Inflammatory macrophage treated with lipopolysaccharide for 1 hour (primary cell): ENCODE measurements at regions not wholly inside any gene's neighbourhood (a gene's known extent, or its start where the extent isn't known, plus 50 kb on each side); places are given as distances from the start of the nearest gene placed in this dataset.

Experiments
- DNase-seq, 2 donors: peaks; one replicate each; pipeline ENCODE4 v3.0.0-alpha.2; 2020 to 2022

DNA sequence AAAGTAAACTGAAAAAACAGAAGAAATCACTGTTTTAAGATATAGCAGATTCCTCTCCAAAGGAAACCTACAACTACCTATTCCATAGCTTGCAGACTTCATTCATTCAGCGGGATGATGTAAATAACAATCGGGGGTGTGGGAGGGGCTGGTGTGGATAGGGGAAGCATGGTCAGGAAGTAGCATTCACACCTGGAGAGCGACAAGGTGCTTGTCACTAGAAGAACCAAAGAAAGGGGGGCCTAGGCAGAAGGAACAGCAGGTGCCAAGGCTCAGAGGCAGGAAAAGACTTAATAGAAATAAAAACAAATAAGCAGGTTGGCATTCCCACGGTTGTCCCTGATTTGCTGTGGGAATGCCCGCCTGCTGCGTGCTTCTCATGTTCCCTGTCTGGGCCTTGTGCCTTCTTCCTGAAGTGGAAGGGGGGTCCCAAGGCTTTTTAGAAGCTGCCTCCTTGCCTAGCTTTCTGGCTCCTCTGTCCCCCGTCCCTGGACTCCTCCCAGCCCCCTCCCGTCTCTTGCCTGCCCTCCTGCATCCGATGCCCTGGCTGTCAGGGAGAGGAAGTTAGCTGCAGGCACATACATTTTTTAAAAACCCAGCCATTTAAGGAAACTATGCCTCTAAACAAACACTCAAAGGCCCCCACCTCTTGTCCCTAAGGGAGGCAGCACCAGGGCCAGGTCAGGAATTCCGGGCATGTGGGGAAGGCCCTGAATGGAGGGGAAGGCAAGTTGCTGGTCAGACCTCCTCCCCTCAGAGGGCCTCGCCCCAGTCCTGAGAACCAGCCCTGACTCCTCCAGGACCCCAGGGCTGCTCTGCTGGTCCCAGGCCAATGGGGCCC, 54.7 kb upstream of the PRDM11 start:
- no peak for DNase-seq

DNA sequence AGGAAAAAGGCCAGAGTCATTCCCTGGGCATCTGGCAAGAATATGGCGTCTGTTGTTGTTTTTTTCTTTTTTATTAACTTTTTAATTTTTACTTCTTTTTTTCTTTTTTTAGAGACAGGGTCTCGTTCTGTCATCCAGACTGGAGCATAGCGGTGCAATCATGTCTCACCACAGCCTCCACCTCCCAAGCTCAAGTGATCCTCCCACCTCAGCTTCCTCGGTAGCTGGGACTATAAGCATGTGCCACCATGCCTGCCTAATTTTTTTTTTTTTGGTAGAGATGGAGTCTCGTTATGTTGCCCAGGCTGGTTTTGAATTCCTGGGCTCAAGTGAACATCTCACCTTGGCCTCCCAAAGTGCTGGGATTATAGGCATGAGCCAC, 54.0 kb upstream of the PRDM11 start:
- DNase-seq, result no peak

DNA sequence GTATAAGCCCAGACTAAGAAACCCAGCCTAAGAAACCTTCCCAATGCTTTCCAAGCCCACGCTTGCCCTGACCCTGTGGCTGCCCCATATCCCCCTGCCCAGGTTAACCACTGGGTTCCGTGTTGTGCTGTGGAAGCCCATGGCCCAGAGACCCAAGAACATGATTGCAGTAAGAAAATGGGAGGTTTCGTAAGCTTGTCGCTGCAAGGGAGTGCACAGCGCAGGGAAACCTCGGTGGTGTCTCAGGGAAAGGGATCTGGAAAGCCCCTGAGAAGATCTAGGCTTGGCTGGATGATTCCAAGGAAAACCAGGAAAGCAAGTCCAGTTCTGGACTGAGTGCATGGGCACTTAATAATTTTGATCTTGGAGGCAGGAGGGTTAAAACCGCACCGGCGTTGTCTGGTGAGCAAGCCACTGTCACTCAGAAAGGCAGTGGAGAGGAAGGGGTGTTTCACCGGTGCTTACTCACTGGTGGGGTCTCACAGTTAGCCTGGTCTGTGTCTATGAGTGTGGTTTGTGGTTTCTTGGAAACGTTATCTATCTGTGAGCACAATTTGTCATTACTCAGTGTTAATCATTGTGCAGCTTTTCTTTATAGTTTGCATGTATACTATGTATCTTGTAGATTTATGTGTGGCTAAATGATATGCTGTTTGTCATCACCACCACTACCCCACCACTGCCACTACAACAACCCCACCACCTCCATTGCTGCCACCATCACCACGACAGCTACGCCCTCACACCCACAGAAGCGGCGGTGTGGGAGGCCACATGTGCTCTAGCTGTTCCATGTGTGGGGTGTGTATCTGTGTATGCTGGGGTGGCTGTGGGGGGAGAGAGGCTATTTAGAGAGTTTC, 53.3 kb upstream of the PRDM11 start:
- no peak for DNase-seq

DNA sequence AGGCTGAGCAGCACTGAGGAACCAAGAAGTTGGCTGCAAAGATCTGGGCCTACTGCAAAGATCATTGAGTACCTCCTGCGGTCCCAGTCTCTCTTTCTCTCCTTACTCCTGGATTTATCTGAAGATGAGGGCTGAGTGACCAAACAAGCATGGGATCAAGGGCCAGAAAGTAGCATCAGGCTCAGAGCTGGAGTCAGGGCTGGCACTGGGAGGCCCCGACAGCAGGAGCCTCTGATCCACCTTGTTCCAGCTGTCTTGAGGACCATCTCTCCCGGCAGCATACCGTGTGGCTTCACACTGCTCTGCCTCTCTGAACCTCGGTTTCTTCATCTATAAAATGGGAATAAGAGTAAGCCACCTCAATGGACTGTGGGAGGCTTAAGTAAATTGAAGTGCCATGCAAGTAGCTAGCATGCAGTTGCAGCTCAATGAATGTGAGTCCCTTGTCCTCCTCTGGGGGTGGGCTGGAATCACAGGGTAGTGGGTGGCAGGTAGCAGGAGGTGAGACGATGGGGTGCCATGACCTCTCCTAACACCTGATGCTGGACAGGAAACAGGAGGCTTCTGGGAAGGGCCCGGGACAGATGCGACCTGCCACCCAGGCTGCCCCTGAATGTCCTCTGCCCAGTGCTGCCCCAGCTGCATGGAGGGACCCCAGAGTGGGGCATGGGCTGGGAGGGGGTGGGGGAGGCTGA, 52.5 kb upstream of the PRDM11 start:
- no peak for DNase-seq

DNA sequence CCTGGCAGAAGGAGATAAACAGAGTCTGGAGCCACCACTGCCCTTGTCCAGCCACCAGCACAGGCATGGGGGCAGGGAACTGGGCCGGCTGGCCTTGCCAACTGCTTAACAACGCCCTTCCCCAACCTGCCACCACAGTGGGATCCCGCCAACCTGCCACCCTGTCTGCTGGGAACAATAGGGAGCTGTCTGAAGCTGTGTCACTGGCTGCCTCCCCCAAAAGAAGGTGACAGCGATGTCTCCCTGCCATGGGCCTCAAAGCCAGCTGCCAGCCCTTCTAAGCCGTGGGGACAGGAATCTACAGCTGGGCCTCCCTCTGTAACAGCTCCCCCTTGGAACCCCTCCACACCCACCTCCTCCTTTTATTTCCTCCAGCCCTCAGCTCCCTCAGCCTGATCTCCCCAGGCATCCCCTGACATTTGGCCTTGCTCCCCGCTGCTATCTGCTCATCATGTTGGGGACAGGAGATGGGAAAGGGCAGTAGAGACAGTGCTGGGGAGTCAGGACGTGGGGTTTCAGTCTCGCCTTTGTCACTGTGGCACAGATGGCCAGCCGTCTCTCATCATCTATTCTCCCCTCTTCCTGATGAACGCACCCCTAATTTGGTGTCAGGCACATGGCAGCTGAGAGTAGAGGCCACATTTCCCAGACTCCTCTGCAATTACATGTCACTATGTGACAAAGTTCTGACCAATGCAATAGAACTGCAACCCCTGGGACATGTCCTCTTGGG, 51.3 kb upstream of the PRDM11 start:
- no peak for DNase-seq

DNA sequence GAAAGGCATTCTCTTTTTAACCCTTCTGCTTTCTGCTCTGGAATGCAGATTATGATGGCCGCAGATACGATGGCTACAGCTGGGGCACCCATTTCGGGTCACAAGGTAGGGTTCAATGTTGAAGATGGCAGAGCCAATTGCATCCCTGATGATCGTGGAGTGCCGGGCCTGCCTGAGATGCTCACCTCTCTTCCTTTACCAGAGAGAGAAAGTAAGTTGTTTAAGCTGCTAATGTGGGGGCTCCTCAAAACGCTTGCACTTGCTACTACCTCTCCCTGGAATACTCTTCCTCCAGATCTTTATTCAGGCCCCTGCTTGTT, 50.8 kb upstream of the PRDM11 start:
- DNase-seq, result no peak

DNA sequence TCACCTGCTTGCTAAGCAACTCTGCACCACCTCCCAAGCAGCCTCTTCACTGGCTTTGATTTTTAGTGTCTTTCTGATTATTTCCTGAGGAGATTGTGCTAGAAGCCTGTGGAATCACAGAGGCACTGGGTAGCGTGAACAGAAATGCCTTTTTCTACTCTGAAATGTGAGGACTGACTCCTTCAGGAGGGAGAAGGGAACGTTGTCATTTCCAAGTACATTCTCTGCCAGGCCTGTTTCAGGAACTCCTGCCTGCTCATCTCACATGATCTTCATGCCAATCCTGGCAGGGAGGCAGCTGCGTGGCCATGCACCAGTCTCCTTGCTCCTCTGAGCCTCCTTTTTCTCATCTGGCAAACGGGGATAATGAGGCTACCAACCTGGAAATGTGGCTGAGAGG, 49.8 kb upstream of the PRDM11 start:
- DNase-seq, result no peak
